Neuronal stem cell (in vitro differentiated cells): ENCODE measurements at regions not wholly inside any gene's neighbourhood (a gene's known extent, or its start where the extent isn't known, plus 50 kb on each side); places are given as distances from the start of the nearest gene placed in this dataset.

Experiments
- DNase-seq: peaks from one replicate; pipeline ENCODE4 v3.0.0-alpha.2; 2013; ENCODE audit warnings: low spot score
- H2AFZ ChIP-seq: one replicate; pipeline ENCODE4 v1.6.1; 2013; ENCODE audit warnings: mild to moderate bottlenecking, low read length, inconsistent platforms
- H2AK5ac ChIP-seq: 2 replicates; pipeline ENCODE4 v1.6.1; 2013; ENCODE audit warnings: low read depth, mild to moderate bottlenecking, inconsistent platforms, low read length, moderate library complexity, mixed read lengths
- H2BK120ac ChIP-seq: 2 replicates; pipeline ENCODE4 v1.6.1; 2013; ENCODE audit warnings: low read depth, mild to moderate bottlenecking, inconsistent platforms, low read length, moderate library complexity, mixed read lengths
- H2BK12ac ChIP-seq: one replicate; pipeline ENCODE4 v1.6.1; 2013; ENCODE audit warnings: low read length, inconsistent platforms
- H2BK15ac ChIP-seq: 2 replicates; pipeline ENCODE4 v1.6.1; 2013; ENCODE audit warnings: mild to moderate bottlenecking, low read length, inconsistent platforms, mixed read lengths
- H2BK5ac ChIP-seq: one replicate; pipeline ENCODE4 v1.6.1; 2013; ENCODE audit warnings: inconsistent platforms, mild to moderate bottlenecking, low read length, moderate library complexity
- H3K14ac ChIP-seq: one replicate; pipeline ENCODE4 v1.6.1; 2013; ENCODE audit warnings: low read length, inconsistent platforms
- H3K18ac ChIP-seq: 2 replicates; pipeline ENCODE4 v1.6.1; 2013; ENCODE audit warnings: low read length, inconsistent platforms
- H3K23ac ChIP-seq: 2 replicates; pipeline ENCODE4 v1.6.1; 2013; ENCODE audit warnings: low read depth, mild to moderate bottlenecking, mixed read lengths, low read length, inconsistent platforms; ENCODE audit not compliant: poor library complexity
- H3K27ac ChIP-seq: replicated peaks from 3 replicates; pipeline ENCODE4 v1.5.1; 2013; ENCODE audit warnings: low read length, inconsistent platforms
- H3K27me3 ChIP-seq, 3 experiments: 2 replicates each; pipeline ENCODE4 v1.6.1; 2013; ENCODE audit warnings: low read length in 3 of 3, mild to moderate bottlenecking in 2 of 3, inconsistent platforms in 1 of 3, low read depth in 1 of 3, mixed read lengths in 1 of 3, moderate library complexity in 1 of 3; ENCODE audit not compliant: control insufficient read depth in 3 of 3, insufficient read depth in 3 of 3
- H3K36me3 ChIP-seq, 2 donors: replicated peaks in 1 of 2; 2 replicates each; pipeline ENCODE4 v1.6.1; 2013; ENCODE audit warnings: low read length in 2 of 2; ENCODE audit not compliant: control insufficient read depth in 2 of 2, insufficient read depth in 2 of 2
- H3K4ac ChIP-seq: 2 replicates; pipeline ENCODE4 v1.6.1; 2013; ENCODE audit warnings: inconsistent platforms, mild to moderate bottlenecking, low read length, moderate library complexity
- H3K4me1 ChIP-seq, 2 donors: 1 replicate in 1 of 2; 2 replicates in 1 of 2; pipeline ENCODE4 v1.6.1; 2013; ENCODE audit warnings: low read length in 2 of 2, low read depth in 1 of 2; ENCODE audit not compliant: control insufficient read depth in 2 of 2, insufficient read depth in 1 of 2
- H3K4me2 ChIP-seq: one replicate; pipeline ENCODE4 v1.6.1; 2013; ENCODE audit warnings: mild to moderate bottlenecking, low read length, inconsistent platforms; ENCODE audit not compliant: insufficient read depth, poor library complexity, severe bottlenecking
- H3K4me3 ChIP-seq, 2 donors: 2 replicates each; pipeline ENCODE4 v1.5.1; 2013; ENCODE audit warnings: low read length in 2 of 2, mild to moderate bottlenecking in 2 of 2, inconsistent platforms in 1 of 2, moderate library complexity in 1 of 2
- H3K79me1 ChIP-seq: one replicate; pipeline ENCODE4 v1.6.1; 2013; ENCODE audit warnings: low read depth, mild to moderate bottlenecking, inconsistent platforms, low read length, moderate library complexity
- H3K9ac ChIP-seq: one replicate; pipeline ENCODE4 v1.6.1; 2013; ENCODE audit warnings: mild to moderate bottlenecking, low read depth, low read length, inconsistent platforms; ENCODE audit not compliant: poor library complexity
- H3K9me3 ChIP-seq, 2 donors: replicated peaks in 1 of 2; 2 replicates each; pipeline versions ENCODE3 to v1.6.1; 2013; ENCODE audit warnings: low read length in 2 of 2, mild to moderate bottlenecking in 2 of 2, inconsistent platforms in 1 of 2, low read depth in 1 of 2, mixed read lengths in 1 of 2, moderate library complexity in 1 of 2; ENCODE audit not compliant: control insufficient read depth in 2 of 2, insufficient read depth in 1 of 2
- H4K8ac ChIP-seq: one replicate; pipeline ENCODE4 v1.6.1; 2013; ENCODE audit warnings: low read depth, mild to moderate bottlenecking, inconsistent platforms, low read length, moderate library complexity
- H4K91ac ChIP-seq: one replicate; pipeline ENCODE4 v1.6.1; 2013; ENCODE audit warnings: low read length, low read depth, mild to moderate bottlenecking, inconsistent platforms; ENCODE audit not compliant: poor library complexity
- WGBS, 2 donors: extraction: QIAGEN DNeasy Blood & Tissue Kit; methylation state at CpG; one replicate each; pipeline ENCODE4 v1.1.7; 2013; ENCODE audit warnings: missing lambda C conversion rate in 2 of 2, mixed read lengths in 1 of 2; ENCODE audit not compliant: insufficient read length in 2 of 2, insufficient replicate concordance in 1 of 2; ENCODE audit errors: extremely low coverage in 2 of 2; 5-methylcytosine and 5-hydroxymethylcytosine counted together

DNA sequence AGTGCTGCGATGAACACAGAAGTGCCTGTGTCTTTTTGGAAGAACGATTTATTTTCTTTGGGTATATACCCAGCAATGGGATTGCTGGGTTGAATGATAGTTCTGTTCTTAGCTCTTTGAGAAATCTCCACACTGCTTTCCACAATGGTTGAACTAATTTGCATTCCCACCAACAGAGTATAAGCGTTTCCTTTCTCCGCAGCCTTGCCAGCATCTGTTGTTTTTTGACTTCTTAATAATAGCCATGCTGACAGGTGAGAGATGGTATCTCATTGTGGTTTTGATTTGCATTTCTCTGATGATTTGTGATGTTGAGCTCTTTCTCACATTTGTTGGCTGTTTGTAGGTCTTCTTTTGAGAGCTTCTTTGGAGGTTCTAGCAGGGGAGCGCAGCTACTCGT is 134.6 kb downstream of the TENT4A start:
- no peaks in the 10 kb centered on the region for H3K4me1 ChIP-seq
- H3K27ac ChIP-seq, result no peak overlapping the region
- no peak overlapping the region for H2BK15ac ChIP-seq
- no peak overlapping the region for H2BK120ac ChIP-seq
- peaks cover 12 to 13% of the 10 kb centered on the region in 2 donors for H3K9me3 ChIP-seq
- no peak overlapping the region for H3K23ac ChIP-seq
- WGBS, 2 donors, result no CpG with 5 or more reads among the region's 6 CpGs
- no peak overlapping the region for H2AFZ ChIP-seq
- no peaks in the 10 kb centered on the region for H3K79me1 ChIP-seq
- no peak overlapping the region for H2BK5ac ChIP-seq
- H4K8ac ChIP-seq, result no peak overlapping the region
- H3K4ac ChIP-seq, result no peak overlapping the region
- H3K18ac ChIP-seq, result no peak overlapping the region
- no peak overlapping the region for H2BK12ac ChIP-seq
- H3K9ac ChIP-seq, result no peak overlapping the region
- H3K27me3 ChIP-seq, result no peaks in the 10 kb centered on the region
- H3K4me2 ChIP-seq, result no peak overlapping the region
- H3K14ac ChIP-seq, result no peak overlapping the region
- H2AK5ac ChIP-seq, result no peak overlapping the region
- no peak overlapping the region for H3K4me3 ChIP-seq
- H3K36me3 ChIP-seq, result no peaks in the 10 kb centered on the region
- no peak overlapping the region for H4K91ac ChIP-seq
- DNase-seq, result no peak

DNA sequence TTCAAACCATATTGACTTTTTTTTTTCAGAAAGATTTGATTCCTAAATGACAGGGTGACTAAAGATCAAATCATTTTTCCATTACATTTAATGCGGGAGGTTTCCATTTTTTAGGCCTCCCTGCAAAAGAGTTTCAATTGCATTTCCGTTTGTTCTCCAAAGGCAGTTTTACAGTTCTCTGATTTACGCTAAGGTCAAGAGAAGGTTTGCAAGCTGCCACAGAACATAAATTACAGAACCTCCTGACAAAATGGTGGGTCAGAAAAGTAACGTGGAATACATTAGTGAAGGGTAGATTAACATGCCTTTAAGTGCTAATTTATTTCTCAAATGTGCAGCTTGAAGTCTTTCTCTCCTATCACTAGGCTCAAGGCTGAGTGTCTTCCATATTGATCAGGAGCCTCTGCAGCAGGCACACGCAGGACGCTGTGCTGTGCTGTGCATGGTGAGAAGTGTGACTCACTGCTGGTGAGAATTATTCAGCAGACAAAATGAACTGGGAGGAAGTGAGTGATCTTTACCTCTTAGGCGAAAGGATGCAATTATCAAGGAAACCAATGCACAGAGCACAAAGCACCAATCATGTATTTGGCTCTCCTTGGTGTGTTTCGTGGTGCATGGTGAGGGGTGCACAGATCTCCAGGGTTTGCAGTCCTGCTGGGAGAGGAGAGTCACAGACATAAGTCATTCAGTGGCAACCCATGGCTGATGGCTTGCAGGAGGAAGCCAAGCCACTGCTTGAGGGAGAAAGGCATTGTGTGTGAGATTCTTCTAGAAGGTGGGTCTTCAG is 136.3 kb downstream of the TENT4A start:
- H3K9me3 ChIP-seq, result peaks cover 13 to 14% of the 10 kb centered on the region in 2 donors
- H3K27me3 ChIP-seq, result no peaks in the 10 kb centered on the region

DNA sequence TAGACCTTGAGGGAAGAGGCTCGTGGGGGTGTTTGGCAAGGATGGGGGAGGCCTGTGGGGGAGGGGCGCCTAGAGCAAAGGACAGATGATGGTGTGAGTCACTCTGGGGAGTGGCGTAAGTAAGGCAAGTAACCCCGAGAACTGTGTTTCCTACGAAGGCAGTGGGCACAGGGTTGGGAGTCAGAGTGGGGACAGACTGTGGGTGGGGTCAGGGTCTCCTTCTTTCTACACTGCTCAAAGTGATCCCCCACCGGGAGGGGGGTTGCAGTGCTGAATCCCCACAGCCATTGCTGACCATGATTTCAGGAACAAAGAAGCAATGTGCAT is 136.8 kb downstream of the TENT4A start:
- Histone ChIP-seq H3K79me1 (no peaks in the 10 kb centered on the region), H2AK5ac (no peak overlapping the region), H2BK15ac (no peak overlapping the region), H2BK120ac (no peak overlapping the region), H4K91ac (no peak overlapping the region), H3K4me3 (no peak overlapping the region), H3K9me3 (peaks cover 13 to 14% of the 10 kb centered on the region in 2 donors), H3K36me3 (no peaks in the 10 kb centered on the region), H3K14ac (no peak overlapping the region), H2AFZ (no peak overlapping the region), H2BK12ac (no peak overlapping the region), H4K8ac (no peak overlapping the region), H3K4me2 (no peak overlapping the region), H3K18ac (no peak overlapping the region), H3K4ac (no peak overlapping the region), H3K27me3 (no peaks in the 10 kb centered on the region), H3K23ac (no peak overlapping the region), H3K9ac (no peak overlapping the region), H3K27ac (no peak overlapping the region), H3K4me1 (no peaks in the 10 kb centered on the region), H2BK5ac (no peak overlapping the region)
- DNase-seq, result no peak
- no CpG with 5 or more reads among the region's 6 CpGs for WGBS, 2 donors

More for the DNA sequence above, 136.3 kb downstream of the TENT4A start:
- Histone ChIP-seq H3K4me2 (no peak overlapping the region), H3K27ac (no peak overlapping the region), H3K9ac (no peak overlapping the region), H2BK12ac (no peak overlapping the region), H2BK120ac (no peak overlapping the region), H2BK5ac (no peak overlapping the region), H3K4ac (no peak overlapping the region), H3K4me1 (no peaks in the 10 kb centered on the region), H2AFZ (no peak overlapping the region), H3K18ac (no peak overlapping the region), H4K8ac (no peak overlapping the region), H3K4me3 (no peak overlapping the region), H2BK15ac (no peak overlapping the region), H3K14ac (no peak overlapping the region), H2AK5ac (no peak overlapping the region), H3K23ac (no peak overlapping the region), H4K91ac (no peak overlapping the region), H3K36me3 (no peaks in the 10 kb centered on the region), H3K79me1 (no peaks in the 10 kb centered on the region)
- no CpG with 5 or more reads among the region's 8 CpGs for WGBS, 2 donors
- no peak for DNase-seq

DNA sequence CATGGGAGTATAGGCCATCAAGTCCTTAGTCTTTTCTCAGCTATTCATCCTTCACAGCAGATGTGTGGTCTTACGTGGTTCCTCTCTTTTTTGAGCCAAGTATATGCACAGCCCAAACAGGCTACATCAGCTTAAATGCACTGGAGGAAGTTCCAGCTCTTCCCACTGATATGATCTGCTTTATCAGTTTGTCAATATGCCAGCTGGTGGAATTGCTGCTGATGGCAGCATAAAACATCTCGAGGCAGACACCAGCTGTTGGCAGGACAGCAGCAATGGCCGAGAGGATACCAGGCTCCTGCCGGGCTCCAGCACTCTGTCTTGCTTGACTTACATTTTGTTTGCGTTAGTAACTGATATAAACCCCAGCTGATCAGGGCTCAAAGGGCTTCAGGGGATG is 143.4 kb downstream of the TENT4A start:
- Histone ChIP-seq H3K4me1 (no peaks in the 10 kb centered on the region), H2BK15ac (no peak overlapping the region), H2BK12ac (no peak overlapping the region), H3K27ac (no peak overlapping the region), H3K4me2 (no peak overlapping the region), H4K8ac (no peak overlapping the region), H3K9me3 (peaks cover 4 to 10% of the 10 kb centered on the region in 2 donors), H3K23ac (no peak overlapping the region), H3K4me3 (no peak overlapping the region), H2BK120ac (no peak overlapping the region), H3K4ac (no peak overlapping the region), H3K18ac (no peak overlapping the region), H4K91ac (no peak overlapping the region), H3K79me1 (no peaks in the 10 kb centered on the region), H3K9ac (no peak overlapping the region), H3K27me3 (no peaks in the 10 kb centered on the region), H3K14ac (no peak overlapping the region), H2AFZ (no peak overlapping the region), H3K36me3 (no peaks in the 10 kb centered on the region), H2BK5ac (no peak overlapping the region), H2AK5ac (no peak overlapping the region)
- DNase-seq, result no peak
- WGBS, 2 donors, result no CpG with 5 or more reads among the region's 5 CpGs
